Sigmoid colon (tissue), 4 donors: ENCODE measurements at regions not wholly inside any gene's neighbourhood (a gene's known extent, or its start where the extent isn't known, plus 50 kb on each side); places are given as distances from the start of the nearest gene placed in this dataset.

Source experiments
- EP300 ChIP-seq, 4 donors: sonication (generic); formaldehyde crosslinking; IDR thresholded peaks; one replicate each; pipeline ENCODE4 v1.6.1; 2017; ENCODE audit warnings: antibody characterized with exemption in 4 of 4
- POLR2A ChIP-seq, 2 donors: fragments of 450-650 bp; IDR thresholded peaks; one replicate each; pipeline ENCODE4 v1.6.1; 2016; ENCODE audit warnings: antibody characterized with exemption in 2 of 2, mild to moderate bottlenecking in 2 of 2, moderate library complexity in 2 of 2
- POLR2AphosphoS5 ChIP-seq, 4 donors: sonication (generic); formaldehyde crosslinking; IDR thresholded peaks; one replicate each; pipeline ENCODE4 v1.6.1; 2017; ENCODE audit warnings: antibody characterized with exemption in 4 of 4

GRCh38 chr6:164926686-164927085 is 382.7 kb downstream of the C6orf118 start:
- TF ChIP-seq POLR2A (IDR thresholded peaks at IDR 0.05) (no peak), POLR2AphosphoS5 (IDR thresholded peaks at IDR 0.05) (no peak), EP300 (IDR thresholded peaks at IDR 0.05) (no peak)
